ENCODE measurements at regions not wholly inside any gene's neighbourhood (a gene's known extent, or its start where the extent isn't known, plus 50 kb on each side); places are given as distances from the start of the nearest gene placed in this dataset.

DNA sequence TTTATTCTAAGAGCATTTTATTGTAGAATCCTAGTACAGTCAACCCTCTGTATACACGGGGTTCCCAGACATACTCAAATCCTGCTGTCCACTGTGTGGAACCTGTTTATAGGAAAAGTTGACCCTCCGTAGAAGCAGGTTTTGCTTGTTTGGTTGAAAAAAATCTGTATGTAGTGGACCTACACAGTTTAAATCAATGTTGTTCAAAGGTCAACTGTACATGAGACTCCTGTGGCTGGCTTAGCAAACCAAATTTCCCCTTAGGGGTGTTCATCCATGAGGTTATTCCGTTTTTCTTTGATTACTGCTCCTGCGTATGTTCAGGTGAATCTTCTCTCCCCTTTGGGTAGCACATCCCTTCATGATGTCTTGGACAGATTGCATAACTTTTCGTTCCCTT is 387.0 kb upstream of the ZFP64 start:
- TF ChIP-seq, protein P1, sequence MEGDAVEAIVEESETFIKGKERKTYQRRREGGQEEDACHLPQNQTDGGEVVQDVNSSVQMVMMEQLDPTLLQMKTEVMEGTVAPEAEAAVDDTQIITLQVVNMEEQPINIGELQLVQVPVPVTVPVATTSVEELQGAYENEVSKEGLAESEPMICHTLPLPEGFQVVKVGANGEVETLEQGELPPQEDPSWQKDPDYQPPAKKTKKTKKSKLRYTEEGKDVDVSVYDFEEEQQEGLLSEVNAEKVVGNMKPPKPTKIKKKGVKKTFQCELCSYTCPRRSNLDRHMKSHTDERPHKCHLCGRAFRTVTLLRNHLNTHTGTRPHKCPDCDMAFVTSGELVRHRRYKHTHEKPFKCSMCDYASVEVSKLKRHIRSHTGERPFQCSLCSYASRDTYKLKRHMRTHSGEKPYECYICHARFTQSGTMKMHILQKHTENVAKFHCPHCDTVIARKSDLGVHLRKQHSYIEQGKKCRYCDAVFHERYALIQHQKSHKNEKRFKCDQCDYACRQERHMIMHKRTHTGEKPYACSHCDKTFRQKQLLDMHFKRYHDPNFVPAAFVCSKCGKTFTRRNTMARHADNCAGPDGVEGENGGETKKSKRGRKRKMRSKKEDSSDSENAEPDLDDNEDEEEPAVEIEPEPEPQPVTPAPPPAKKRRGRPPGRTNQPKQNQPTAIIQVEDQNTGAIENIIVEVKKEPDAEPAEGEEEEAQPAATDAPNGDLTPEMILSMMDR (conservative IDR thresholded peaks at IDR 0.05), result no peak
- no peak for TF ChIP-seq EZH2 (IDR thresholded peaks at IDR 0.05; ENCODE audit: low read depth)

Measured in PC-9 (cell line).